NCI-H1105 (cell line): ENCODE measurements at regions not wholly inside any gene's neighbourhood (a gene's known extent, or its start where the extent isn't known, plus 50 kb on each side); places are given as distances from the start of the nearest gene placed in this dataset.

Source experiments
- DNase-seq: peaks from one replicate; lab custom pipeline; 2025; lab: John Stamatoyannopoulos, UW

DNA sequence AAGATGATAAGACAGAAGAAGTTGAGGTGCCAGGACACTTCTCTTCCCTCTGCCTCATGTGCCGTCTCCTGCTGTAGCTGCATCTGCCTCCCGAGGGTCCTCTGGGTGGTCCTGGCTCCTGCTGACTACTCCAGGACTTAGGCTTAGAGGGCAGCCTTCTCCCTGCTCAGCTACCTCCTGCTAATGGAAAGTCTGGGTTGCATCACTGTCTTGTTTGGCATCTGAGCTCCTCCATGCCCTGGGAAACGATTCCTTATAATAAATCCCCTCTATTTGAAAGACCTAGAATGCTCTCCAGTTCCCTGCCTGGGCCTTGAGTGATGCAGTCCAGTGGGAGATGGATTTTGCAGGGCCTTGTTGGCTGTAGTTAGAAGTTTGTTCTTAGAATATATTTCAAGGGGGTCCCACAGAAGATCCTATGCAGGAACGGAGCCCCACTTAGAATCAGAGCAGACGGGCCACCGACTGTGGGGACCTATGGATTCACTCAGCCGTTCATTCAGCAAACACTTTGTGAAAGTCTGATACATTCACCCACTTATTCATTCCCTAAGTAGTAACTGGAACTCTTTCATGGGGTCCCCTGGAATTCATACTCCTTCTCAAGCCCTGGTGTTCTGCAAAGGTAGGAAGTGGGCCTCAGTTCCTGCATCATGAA is 269.8 kb upstream of the HDAC4 start:
- no peak for DNase-seq

DNA sequence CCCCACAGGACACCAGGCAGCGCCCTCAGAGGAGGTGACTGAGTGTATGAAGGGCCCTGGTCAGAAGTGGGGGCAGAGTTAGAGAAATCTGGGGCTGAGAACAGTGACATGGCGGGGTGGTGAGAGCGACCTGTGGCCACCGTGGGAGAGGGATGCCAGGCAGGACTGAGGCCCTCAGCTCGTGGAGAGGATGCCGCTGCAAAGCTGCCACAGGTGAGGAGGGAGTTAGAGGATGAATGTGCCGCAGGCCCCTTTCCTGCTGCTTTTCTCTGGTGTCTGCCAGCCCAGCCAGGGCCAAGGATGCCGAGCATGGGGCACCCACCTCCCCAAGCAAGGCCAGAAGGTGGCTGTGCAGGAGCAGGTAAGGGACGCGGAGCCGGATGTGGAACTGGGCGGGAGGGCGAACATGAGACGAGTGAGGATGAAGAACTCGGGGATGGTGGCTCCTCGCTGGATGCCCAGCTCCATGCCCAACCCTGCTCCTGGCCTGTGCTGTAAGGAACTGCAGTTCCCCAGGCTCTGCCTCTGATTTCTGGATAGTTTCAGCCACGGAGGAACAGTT is 269.2 kb upstream of the HDAC4 start:
- no peak for DNase-seq

DNA sequence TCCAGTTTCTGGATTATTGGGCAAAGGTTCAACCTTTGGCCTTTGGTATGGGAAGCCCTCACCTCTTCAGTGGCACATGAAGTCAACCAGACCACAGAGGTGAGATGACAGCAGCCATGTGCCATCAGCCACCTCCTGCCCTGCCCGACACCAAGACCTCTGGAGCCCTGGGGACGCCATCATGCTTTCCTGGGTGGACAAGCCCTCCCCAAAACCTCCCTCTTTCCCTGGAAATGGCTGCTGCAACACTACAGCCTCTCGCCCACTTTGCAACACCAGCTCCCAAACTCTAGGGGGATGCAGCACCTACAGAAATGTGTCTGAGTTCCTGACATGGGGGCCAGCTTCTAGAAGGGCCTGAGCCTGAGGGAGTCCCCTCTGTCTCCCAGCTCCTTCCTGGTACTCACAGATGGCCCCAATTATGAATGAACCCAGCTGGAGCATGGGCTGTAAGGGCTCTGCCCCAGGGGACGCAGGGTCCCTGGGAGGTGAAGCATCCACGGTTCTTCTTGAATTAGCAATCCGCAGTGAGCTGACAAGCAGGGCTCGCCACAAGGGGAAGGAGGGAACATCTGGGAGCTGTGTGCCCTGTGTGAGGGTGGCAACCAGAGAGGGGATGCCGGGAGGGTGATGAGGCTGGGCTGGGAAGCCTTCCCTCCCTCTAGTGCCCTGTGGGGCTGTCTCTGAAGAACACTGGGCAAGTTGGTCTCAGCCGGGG is 268.5 kb upstream of the HDAC4 start:
- no peak for DNase-seq

DNA sequence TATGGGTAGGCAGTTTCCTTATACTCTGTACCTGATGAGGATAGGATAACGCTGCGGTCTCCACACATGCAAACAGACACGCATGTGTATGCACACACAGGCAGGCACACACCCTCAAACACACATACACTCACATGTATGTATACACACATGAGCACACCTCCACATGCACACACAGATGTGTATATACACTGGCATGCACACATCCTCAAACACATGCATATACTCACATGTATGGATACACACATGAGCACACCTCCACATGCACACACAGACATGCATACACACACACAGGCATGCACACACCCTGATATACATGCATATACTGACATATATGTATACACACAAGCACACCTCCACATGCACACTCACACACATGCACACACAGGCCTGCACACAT is 267.8 kb upstream of the HDAC4 start:
- DNase-seq = no peak

DNA sequence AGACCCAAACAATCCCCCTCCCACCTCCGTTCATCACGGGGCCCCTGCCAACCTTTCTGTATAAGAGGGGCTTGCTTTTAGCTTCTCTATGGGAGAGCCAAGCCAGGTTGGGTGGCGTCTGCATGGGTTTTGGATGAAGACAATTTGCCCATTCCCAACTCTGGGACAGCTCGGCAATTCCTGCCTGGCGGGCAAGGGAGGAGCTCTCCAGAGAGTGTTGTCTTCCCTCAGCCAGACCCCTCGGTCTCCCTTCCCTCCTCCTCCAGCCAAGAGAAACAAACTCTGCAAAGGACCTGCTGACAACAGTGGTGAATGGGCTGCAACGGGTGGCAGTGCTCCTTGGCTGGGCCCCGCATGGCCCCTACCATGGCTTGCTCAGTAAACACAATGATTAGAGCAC is 267.2 kb upstream of the HDAC4 start:
- no peak for DNase-seq

DNA sequence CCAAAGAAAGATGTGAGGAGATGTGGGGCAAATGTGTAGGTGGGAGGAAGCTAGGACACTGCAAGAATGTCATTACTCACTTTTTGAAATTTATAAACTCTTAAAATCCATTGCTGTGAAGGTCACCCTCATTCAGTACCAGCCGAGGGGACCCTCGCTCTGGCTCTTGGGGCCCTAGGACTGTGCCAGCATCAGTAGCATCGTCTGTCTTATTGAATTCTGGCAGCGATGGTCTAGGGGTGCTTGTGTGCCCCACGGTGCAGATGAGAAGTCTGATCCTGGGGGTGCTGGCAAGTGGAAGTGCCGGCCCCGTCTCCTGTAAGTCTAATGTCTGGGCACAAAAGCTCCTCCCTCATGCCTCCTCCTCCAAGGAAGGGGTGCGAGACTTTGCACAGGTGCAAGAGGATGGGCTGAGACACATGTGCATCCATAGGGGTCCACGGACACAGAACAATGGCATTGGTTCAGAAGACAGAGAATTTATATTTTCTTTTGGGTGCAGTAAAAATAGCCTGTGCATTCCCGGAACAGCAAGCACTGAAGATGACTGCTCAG is 266.7 kb upstream of the HDAC4 start:
- DNase-seq = no peak

DNA sequence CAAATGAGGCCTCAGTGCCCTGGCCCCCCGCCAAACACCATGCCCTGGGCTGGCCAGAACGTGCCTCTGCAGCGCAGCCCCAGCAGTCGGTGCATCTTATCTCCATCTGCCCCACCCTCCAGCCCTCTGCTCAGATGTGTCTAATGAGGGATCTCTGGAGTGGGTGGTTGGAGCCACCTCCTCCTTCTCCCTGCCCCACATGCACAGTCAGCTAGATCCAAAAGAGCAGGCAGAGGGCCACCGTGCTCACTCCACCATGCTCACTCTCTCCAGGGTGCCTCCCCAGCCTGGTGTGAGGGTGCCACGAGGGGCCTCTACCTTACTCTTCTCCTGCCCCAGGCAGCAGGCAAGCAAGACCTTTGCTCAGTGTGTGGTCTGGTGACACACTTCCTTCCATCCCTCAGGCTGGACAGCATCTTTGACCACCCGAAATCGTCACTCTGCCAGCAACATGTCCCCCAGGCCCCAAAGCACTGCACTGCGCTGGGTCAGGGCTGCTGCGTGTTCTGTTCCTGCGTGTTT is 266.1 kb upstream of the HDAC4 start:
- peak; percentile 5 for DNase-seq

DNA sequence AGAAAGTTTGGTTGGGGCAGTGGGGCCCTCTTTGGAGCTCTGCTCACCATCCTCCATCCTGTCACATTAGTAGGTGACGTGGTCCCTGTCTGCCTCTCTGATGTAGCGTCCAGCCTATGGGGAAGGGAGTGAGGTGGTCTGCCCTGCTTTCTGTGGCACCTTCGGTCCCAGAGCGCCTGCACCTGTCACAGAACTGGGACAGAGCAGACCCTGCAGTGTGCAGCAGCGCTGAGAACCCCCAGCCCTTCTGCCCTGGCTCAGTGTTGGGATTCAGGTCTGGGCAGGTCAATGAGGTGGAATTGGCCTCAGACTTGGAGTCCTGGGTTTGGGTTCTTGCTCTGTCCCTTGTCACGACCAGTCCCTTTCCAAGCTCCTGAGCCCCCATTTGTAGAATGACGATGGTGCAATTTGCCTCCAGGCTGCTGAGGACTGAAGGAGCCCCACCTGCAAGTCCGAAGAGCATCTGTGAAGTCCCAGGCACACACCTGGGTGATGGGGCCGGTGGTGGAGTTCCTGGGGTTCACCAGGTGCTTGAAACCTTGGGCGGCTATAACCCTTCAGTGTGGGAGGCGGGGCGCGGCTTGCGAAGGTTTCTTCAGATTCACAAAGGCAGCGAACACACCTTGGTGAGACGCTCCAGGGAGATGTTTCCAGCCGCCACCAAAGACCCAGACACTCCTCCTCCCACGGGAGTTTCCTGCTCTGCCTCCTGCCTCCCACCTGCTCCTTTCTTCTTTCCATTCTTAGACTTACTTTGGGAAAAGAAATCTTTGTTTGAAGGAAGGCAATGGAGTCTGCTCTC is 265.4 kb upstream of the HDAC4 start:
- DNase-seq = no peak

DNA sequence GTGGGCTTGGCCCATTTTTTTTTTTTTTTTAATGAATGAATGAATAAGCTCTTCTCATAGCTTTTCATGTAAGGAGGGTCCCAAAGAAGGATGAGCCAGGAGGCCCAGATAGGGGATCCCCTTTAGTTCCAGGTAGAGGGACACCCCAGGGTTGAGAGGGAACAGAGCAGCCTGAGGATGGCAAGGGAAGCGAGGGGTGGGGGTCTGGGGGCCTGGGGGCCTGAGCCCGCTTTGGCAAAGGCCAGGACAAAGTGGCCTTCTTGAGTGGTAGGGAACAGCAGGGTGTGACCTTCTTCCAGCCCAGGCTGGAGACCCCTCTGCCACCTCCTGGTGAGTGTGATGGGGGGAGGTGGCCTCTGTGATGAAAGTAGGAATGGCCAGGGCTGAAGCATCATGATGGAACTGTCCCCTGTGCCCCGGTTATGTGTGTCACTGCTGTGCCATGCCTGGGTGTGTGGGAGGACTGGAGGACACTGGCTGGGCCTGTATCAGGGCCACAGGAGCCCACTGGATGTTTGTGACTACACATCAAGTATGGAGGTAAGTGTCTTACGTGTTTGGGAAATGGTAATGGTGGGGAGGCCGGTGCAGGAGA is 263.5 kb upstream of the HDAC4 start:
- DNase-seq = no peak

DNA sequence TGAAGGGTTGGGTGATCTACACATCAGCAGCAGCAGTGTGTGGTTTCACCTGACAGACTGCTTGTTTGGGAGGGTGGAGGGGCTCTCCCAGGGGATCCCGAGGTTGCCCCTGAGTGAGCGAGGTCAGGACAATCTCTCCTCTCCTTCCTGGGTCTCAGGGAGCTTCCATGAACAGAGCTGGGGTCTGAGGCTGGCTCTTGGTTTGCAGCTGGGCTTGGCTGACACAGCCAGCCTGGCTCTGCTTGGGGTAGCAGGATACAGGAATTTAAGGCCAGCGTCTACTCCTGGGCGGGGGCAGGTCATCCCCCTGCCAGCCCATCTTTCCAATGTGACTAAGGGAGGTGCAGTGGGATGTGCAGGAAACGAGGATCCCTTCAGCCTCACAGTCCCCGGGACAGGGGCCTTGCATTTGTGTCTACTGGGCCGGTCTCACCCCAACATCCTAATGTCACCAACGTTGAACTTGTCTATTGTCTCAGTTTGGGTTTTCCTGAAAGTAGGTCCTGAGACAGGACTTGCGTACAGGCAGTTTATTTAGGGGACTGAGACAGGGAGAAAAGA is 262.6 kb upstream of the HDAC4 start:
- DNase-seq = no peak

DNA sequence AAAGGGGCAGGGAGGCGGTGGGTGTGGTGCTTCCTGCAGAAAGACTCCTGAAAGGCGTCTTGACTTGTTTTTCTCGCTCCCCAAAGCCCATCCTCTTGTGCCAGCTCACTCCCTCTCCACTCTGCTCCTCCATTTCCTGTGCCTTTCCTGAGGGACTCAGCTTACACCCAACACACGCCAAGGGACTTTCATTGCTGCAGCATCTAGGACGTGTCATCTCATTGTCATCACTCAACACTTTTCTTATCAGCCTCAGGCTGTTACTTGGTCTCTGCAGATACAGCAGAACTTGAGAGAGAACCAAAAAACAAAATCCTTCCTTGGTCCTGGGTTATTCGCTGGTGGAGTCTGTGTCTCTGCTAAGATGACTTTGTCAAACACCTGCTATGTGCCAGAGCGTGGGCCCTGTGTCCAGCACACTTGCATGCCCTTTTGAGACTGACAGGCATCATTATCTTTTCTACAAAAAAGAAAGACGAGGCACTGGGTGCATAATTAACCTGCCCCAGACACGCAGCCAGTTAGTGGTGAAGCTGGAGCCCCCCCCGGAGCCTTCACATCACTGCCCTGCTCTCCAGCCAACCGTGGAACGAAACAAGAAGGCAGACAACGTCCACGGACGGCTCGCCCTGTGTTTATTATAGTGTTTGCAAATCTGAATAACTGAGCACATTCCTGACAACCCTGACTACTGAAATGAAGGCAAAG is 261.7 kb upstream of the HDAC4 start:
- DNase-seq = no peak

DNA sequence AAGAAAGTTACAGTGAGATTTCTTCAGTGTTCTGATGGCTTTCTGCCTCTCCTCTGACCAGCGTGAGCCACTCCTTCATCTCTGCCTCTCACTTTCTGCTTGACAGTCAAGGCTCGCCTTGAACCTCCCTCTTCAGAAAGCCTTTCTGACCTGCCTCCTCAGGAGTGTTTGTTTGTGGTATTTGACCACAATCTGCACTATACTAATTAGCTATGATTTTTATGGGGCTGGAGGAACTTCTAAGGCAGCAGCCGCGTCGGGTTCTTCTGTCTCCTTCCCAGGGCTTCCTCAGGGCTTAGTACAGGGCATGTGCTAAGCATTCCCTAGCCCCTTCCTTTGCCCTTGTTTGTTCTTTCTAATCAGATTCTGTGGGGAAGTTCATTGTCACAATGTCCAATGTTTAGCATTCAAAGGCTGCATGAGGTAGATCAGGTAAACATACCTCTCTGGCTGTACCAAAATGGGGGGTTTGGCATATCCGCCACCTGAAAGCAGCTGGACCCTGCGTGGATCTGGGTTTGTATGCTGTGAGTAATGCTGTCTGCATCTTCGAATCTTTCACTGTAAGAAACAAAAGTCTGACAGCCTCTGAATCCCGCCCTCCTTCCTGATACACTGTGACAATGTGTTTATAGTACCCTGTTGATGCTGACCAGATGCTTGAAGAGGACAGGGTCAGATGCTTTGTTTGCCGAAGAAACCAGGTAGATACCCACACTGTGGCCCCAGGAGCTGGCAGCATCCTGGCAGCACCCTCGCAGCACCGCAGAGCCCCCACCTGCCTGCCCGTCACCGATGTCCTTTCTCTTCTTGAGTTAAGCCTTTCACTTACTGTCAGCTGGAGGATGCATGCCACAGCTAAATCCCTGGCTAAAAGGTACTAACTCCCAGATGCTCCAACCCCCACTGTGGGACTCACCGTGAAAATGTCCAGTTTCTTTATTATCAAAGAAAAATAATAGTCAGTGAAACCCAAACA is 260.8 kb upstream of the HDAC4 start:
- DNase-seq = no peak

DNA sequence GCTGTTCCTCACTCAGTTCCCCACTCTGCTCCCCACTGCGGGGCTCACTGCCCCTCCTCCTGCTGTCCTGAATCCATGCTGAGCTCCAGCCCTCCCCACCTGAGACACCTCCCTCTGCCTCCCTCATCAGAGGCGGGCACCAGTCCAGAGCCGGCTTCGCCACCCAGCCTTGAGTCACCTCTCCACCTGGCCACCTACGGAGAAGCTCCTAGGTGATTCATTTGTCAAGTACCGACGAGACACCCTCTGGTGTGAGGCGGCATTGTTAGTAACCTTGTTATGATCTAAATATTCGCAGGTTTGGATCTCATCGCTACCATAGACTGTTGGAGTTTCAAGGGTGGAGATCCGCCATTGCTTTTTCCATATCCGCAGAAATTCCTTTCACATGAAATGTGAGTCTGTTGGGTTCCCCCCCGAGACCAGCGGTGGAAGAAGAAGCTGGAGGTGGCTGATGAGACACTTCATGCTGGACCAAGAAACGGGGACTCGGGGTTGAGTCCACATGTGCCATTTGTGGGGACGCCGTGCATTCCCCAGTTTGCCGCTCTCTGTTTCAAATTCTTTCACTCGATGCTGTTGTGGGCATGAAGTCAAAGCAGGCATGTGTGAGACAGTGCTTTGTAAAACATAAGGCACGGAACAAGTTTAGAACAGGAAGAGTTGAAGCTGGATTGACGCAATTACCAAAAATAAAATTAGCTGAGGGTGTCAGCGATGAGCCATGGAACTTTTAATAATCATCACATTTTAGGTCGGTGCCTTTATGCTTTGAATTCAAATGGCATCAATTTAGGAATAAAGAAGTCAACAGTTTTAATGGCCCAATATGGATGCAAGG is 259.8 kb upstream of the HDAC4 start:
- DNase-seq = no peak

DNA sequence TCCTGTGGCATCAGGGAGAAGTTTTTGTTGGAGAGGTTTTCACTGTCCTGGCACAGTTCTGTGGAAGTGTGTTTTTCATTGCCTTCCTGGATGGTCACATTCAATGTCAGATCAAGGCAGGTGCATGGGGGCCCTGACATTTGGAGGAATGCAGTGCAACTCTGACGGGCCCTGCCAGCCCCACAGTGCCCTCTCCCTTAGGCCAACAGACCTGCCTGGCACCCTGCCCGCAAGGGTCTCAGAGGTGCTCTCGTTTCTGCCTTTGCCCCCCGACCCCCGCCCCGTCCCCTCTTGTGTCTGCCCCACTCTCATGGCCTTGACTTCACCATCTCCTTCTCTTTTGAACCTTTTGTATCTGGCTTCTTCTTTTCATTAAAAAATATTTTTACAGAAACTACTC is 257.2 kb upstream of the HDAC4 start:
- no peak for DNase-seq

DNA sequence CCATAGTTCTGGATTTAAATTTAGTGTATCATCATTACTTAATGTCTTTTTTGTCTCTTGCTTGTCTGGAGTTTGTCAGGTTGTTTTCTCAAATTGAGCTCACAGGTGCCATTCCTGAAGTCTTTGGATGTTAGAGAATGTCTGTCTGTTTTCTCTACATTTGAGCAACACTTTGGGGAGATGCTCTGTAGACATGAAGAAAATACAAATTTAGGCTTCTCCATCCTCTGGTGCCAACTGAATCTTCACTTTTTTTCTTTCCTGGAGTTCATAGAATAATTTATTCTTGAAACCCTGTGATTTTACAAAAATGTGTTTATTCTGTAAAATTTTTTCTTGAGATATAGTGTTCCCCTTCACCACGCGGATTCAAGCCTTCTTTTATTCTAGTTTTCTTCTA is 256.4 kb upstream of the HDAC4 start:
- DNase-seq = no peak

DNA sequence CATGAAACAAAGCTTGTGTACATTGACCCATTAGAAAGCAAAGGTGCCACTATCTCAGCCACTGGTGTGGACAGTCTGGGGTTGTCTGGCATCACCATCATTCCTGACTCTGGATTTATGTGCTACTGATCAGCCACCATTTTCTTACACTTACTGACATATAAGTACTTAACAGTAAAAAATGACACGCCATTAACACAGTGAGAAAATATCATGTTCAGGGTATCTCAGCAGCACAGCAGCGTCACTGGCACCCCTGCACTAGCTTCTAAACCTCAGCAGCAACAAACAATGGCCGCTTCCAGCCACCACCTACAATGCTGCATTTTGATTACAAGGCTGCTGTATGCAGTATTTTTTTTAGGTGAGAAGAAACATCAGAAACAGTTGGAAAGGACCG is 253.4 kb upstream of the HDAC4 start:
- no peak for DNase-seq

DNA sequence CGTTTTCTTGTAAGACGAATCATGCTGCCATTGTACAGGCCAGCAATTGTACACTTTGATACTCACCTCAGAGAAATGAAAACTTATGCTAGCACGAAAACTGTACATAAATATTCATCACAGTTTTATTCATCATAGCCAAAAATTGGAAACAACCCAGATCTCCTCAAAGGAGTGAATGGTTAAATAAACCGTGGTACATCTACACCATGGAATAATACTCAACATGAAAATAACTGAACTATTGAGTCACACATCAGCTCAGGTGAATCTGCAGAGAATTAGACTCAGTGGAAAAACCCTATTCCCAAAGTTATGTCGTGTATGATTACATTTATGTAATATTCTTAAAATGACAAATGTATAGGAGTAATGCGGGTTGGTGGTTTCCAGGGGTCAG is 251.0 kb upstream of the HDAC4 start:
- no peak for DNase-seq

DNA sequence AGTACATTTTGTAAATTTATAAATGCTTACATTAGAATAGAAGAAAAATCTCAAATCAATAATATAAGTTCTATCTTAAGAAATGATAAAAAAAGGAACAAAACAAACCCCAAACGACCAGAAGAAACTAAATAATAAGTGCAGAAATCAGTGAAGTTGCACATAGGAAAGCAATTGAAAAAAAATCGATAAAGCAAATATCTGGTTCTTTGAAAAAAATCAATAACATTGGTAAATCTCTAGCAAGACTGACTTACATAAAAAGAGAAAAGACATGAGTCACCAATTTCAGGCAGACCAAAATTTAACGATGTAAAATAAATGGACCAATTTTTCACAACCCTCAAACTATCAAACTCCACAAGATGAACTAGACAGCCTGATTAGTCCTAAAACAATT is 249.9 kb upstream of the HDAC4 start:
- no peak for DNase-seq

DNA sequence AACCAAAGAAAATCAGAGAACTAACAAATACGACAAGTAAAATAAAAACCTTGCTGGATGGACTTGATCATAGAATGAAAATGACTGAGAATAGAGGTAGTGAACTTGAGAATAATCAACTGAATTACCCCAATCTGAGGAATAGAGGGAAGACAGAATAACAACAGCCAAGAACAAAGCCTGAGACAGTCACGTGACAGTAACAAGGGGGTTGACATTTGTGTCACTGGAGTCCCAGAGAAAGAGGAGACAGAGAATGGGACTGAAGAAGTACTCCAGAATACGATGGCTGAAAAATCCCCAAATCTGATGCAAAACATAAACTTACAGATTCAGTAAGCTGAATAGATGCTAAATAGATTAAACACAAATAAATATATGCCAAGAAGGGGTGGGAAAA is 248.5 kb upstream of the HDAC4 start:
- DNase-seq = no peak
